DMS53 (cell line): ENCODE measurements at regions not wholly inside any gene's neighbourhood (a gene's known extent, or its start where the extent isn't known, plus 50 kb on each side); places are given as distances from the start of the nearest gene placed in this dataset.
"Not testable (repeated sequence)": the region's sequence is repeated elsewhere in the genome, so short reads cannot be mapped to it uniquely, and the experiment has no call there.

ENCODE experiments used
- DNase-seq: peaks from one replicate; lab custom pipeline; 2025; lab: John Stamatoyannopoulos, UW

DNA sequence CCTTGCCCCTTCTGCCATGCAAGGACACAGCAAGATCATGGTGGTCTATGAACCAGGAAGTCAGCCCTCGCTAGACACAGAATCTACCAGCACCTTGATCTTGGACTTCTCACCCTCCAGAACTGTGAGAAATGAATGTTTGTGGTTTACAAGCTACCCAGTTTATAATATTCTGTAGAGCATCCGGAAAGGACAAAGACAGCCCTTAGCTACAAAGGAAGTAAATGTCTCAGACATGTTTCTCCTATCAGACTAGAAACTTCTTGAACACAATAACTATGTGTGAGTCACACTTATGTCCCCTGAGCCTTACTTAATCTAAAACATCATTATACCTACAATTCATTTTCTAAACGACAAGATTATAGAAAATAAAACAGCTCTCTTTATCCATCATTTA lies 176.7 kb downstream of the KLHL28 start:
- no peak for DNase-seq

DNA sequence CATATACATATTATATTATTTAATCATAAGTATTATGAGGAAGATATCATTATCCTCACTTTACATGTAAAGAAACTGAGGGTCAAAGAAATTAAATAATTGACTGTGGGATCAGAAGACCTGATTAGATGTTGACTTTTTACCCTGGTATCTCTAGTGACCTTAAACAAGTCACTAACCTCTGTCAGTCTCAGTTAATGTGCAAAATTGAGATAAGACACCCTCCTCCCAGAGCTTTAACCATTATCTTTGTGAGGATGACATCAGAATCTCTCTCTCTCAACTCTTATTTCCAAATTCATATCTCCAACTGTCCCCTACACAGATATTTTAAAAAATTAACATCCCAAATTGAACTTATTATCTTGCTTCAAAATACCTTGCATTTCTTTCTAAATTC lies 177.8 kb downstream of the KLHL28 start:
- DNase-seq: no peak

DNA sequence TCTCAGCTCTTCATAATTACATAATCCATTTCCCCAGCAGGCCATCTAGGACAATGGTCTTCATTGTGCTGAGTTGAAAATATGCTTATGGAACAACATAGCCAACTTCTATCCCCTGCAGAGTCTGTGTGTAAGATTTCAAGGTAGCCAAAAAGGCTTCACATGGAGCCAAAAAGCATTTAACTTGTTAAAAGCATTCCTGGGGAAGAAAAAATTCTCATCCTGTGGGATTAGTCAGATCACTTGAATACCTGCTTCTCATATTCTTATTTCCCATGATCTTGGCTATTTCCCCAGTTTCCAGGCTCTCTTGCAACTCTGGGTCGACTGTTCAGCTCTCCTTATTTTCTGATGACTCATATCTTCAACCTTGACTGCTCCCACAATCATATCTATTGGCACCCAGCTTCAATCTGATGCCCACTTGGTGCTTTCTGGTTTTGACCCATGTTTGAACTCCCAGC lies 178.9 kb downstream of the KLHL28 start:
- DNase-seq: no peak

GRCh38 chr14:44780989-44781388 lies 180.8 kb downstream of the KLHL28 start:
- no peak for DNase-seq

DNA sequence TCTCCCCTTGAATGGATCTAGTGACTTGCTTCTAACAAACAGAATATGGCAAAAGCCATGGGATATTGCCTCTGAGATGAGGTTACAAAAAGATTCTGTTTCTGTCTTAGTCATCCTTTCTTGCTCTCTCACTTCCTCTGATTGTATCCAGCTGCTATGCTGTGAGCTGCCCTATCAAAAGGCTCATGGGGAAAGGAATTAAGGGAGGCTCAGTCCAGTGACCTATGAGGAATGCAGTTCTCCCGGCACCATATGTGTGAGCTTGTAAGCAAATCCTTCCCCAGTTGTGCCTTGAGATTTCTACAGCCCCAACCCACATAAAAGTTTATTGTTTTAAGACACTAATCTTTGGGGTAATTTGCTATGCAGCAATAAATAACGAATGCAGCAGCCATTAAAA lies 183.1 kb downstream of the KLHL28 start:
- DNase-seq: peak; percentile 4

DNA sequence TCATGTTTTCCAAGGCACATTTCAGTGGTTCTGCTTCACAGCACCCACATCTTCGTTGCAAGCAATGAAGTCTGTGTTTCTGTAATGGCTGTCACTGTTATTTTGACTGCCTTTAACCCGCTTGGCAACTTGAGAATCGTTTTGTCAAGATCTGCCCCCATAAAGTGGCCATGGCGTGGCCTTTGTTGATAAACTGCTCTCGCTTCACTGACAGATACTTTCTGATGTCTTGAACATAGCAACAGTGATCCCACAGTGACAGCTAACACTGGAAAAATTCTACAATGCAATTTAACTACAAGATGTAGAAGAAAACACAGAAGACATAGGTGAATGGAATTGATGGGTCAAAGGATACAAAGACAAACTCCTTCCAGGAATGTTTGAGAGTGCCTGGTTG lies 184.2 kb downstream of the KLHL28 start:
- DNase-seq: no peak

- no peak for DNase-seq
Measured at GRCh38 chr14:44775248-44775647, 186.5 kb downstream of the KLHL28 start.

DNA sequence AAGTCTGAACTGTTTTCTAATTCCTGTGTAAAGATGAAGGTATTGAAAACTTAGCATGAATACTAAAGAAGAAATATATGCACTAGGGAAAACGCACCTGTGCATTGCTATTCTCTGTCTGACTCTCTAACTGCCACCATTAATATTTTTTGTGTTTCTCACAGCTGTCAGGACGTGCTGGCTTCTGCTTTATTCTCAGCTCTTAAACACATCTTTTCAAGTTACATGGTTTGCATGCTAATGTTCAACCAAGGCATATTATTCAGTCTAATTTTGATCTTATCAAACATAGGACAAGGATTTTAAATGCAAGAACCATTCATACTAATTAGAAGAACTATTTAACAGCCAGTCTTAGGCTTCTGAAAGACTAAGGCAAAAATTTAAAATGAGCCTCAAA lies 187.4 kb downstream of the KLHL28 start:
- no peak for DNase-seq

- DNase-seq: no peak
Measured at GRCh38 chr14:44771496-44771895, 190.3 kb downstream of the KLHL28 start.

- no peak for DNase-seq
Measured at GRCh38 chr14:44770201-44770600, 191.5 kb downstream of the KLHL28 start.

- no peak for DNase-seq
Measured at GRCh38 chr14:44768935-44769334, 192.8 kb downstream of the KLHL28 start.

DNA sequence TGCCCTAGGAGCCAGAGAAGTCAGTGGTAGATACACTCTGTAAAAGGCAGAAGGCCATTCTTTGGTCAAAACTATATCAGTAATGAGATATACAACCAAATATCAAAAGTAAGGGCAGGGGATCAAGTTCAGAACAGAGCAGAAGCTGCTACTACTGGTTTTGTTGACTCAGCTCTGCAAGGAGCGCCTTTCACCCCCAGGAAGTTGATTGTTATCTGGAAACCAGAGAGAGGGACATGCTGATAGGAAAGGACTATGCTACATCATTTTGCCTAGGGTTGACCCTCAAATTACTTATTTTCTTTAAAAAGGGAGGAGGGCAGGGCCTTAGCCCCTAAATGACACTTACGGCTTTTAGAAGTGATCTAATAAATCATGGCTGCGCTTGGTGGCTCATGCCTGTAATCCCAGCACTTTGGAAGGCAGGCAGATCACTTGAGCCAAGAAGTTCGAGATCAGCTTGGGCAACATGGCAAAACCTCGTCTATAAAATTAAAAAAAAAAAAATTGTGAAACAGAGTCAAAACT lies 194.0 kb downstream of the KLHL28 start:
- no peak for DNase-seq

DNA sequence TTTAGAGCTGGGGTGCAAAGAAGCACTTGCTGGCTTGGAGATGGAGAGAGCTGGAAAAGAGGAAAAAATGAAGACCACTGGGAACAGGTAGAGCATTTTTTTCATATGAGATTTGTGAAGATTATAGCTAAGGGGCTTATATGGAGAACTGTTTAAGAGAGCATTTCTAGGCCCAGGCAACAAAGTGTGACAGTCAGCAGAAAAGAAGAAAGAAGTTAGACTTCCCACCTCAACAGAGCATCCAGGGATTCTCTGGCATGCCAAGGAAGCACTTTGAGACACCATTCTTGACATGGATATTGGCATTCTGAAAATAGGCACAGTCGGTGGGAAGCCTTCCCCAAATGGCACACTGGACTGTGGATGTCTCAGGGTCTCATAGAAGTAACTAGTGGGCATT lies 195.5 kb downstream of the KLHL28 start:
- no peak for DNase-seq

DNA sequence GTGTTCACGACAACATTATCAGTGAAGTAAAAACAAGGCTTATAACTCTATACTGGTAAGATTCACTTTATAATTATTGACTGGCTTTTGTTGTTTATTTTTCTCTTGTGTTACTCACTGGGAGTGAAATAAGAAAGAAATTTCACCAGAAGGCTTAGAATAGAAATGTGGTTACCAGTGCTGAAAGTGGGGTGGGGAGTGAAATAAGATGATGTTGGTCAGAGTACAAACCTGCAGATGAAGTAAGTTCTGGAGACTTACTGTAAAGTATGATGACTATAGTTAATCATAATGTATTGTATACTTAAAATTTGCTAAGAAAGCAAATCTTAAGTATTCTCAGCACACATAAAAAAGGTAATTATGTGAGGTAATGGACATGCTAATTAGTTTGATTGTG lies 198.4 kb downstream of the KLHL28 start:
- no peak for DNase-seq

GRCh38 chr14:44759277-44759676 lies 202.5 kb downstream of the KLHL28 start:
- no peak for DNase-seq

DNA sequence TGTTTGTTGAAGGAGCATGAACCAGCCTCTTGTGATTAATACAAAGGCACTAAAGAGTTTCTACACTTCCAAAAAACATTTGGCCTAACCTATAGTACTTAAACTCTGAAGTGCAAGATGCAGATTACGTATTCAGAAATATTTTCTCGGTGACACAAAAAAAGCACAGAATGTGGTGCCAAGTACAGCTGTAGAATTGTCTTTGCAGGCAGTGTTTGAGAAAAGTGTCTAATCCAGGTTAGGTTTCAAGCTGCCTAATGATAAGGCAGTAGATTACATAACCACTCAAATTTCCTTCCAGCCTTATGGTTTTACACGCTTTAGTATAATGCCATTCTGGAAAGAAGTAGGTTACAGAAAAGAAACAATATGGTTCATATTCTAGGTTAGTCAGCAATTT lies 205.2 kb downstream of the KLHL28 start:
- no peak for DNase-seq

- DNase-seq: no peak
Measured at GRCh38 chr14:44745371-44745770, 216.4 kb downstream of the KLHL28 start.

- no peak for DNase-seq
Measured at GRCh38 chr14:44742202-44742601, 219.5 kb downstream of the KLHL28 start.

DNA sequence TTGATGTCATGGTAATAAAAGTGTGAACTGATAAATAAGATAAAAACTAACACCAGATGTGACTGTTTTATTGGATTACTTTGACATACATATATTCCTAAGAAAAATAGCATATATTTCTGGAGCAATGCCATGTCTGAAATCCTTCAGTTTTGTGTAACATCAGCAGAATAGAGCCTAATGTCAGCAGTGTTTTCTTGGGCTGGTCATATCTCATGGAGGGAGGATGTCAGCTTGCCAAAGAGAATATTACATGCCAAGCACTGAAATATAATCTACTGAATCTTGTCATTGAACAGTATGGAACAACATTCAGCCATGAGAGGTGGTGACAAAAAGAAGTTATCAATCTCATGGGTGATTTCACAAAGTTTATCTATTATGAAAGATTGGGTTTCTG lies 220.3 kb downstream of the KLHL28 start:
- DNase-seq: no peak

GRCh38 chr14:44736326-44736725 lies 225.4 kb downstream of the KLHL28 start:
- no peak for DNase-seq

DNA sequence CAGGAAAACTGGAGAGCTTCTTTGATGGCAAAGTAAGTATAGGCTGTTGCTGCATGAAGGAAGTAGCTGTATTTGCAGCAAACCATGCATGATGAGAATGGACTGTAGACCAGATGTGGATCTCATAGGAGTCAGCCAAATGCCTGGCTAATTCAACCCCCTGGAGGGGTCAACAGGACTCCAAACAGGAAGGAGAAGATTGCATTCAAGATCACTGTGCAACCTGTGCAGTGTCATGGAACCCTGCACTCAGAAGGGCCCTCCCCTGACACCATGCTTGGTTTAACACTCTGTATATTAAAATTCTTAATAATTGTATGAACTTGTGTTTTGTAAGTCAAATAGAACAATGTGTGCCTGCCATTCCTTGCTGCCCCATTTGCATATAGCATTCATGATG lies 225.1 kb upstream of the FSCB start:
- DNase-seq: no peak

DNA sequence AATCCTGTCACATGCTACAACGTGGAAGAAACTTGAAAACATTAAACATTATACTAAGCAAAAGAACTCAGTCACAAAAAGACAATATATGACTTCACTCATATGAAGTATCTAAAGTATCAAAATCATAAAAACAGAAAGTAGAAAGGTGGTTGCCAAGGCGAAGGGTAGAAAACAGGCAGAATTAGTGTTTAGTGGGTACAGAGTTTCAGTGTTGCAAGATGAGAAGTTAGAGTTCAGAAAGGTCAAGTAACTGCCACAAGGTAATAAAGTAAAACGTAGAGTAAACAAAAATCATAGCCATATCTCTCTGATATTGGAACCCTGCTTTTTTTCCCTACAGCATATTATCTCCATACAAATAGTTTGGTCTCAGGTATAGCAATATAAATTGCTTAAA lies 223.8 kb upstream of the FSCB start:
- no peak for DNase-seq

GRCh38 chr14:44721395-44721794 lies 214.3 kb upstream of the FSCB start:
- DNase-seq: not testable (repeated sequence)

DNA sequence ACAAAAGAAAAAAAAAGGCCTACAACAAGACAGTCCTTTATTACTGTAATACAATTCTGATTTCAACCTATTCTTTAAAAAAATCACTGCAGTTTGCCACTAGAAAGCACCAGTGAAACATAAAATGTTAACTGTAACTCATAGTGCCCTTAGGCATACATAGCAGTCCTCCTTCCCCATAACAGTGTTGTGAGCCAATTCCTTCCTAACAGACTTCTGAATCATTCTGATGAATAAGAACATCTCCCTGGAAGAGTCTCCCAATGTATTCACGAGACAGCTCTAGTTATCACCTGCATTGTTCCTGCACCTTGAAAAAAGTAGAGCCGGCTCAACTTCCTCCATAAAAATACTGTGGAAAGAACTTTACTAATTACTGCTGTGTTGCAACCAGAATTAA lies 213.6 kb upstream of the FSCB start:
- no peak for DNase-seq
